Right hindlimb (tissue), 1 donor: ENCODE measurements at regions not wholly inside any gene's neighbourhood (a gene's known extent, or its start where the extent isn't known, plus 50 kb on each side); places are given as distances from the start of the nearest gene placed in this dataset.

Source experiments
- DNase-seq: peaks from one replicate; pipeline ENCODE4 v3.0.0-alpha.2; 2018

GRCh38 chr18:6659963-6660725 lies 69.4 kb upstream of the ARHGAP28 start:
- peak; percentile 52 for DNase-seq

- DNase-seq, result no peak
Observed at GRCh38 chr18:6661692-6662415, 67.7 kb upstream of the ARHGAP28 start.

GRCh38 chr18:6666012-6666685 lies 63.4 kb upstream of the ARHGAP28 start:
- DNase-seq, result no peak

- no peak for DNase-seq
Observed at GRCh38 chr18:6668836-6669235, 60.7 kb upstream of the ARHGAP28 start.

- DNase-seq, result no peak
Observed at GRCh38 chr18:6672821-6673308, 56.7 kb upstream of the ARHGAP28 start.

- no peak for DNase-seq
Observed at GRCh38 chr18:6677086-6677485, 52.4 kb upstream of the ARHGAP28 start.

- no peak for DNase-seq
Observed at GRCh38 chr18:6679201-6679600, 50.3 kb upstream of the ARHGAP28 start.
